Forelimb muscle (tissue), 1 donor: ENCODE measurements at regions not wholly inside any gene's neighbourhood (a gene's known extent, or its start where the extent isn't known, plus 50 kb on each side); places are given as distances from the start of the nearest gene placed in this dataset.

Experiments
- DNase-seq: peaks from one replicate; pipeline ENCODE4 v3.0.0-alpha.2; 2013; ENCODE audit warnings: low read depth

DNA sequence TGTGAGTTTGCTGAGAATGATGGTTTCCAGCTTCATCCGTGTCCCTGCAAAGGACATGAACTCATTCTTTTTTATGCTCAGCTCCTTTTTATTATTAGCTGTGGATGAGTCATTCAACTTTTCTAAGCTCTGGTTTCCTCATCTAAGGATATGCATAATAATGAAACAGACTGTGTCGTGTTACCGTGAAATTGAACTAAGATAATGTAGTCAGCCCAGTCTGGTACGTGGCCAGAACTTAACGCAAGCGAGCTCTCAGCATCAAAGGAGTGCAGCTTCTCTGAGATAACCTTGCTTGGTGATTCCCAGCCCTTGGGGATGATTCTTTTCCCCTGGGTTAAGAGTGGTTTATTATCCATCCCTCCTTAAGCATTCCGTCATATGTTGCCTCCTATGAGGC, 454.3 kb upstream of the EEF2KMT start:
- DNase-seq, result no peak

DNA sequence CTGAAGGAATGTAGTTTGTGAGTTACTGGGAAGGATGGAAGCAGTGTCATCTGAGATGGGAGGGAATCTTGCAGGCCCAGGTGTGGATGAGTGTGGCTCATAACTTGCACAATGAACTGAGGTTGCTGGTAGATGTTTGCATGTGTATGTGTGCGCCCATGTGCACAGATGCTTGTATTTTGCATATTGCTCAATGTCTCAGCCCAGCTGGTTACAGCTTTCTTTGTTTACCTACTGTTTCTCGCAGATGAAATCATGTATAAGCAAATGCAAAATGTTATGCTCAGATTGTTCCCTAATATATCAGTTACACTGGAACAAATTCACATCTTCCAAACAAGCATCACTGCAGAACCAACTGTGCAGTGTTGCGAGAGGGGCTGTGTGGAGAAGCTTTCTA, 452.2 kb upstream of the EEF2KMT start:
- no peak for DNase-seq

- no peak for DNase-seq
Measured at GRCh38 chr16:5541356-5541755, 443.8 kb upstream of the EEF2KMT start.

DNA sequence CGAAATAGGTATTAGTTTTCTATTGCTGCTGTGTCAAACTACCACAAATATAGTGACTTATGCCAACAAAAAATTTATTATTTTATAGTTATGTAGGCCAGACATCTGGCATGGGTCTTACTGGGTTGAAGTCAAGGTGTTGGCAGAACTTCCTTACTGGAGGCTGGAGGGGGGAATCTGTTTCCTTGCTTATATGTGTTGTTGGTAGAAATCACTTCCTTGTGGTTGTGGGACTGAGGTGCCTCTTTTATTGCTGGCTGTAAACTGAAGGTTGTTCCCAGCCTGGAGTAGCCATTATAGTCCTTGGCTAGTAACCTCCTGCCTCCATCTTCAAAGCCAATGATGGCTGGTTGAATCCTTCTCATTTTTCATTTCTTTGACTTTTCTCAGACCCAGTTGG, 439.8 kb upstream of the EEF2KMT start:
- no peak for DNase-seq

- no peak for DNase-seq
Measured at GRCh38 chr16:5533321-5533888, 435.8 kb upstream of the EEF2KMT start.

GRCh38 chr16:5527817-5528216, 430.2 kb upstream of the EEF2KMT start:
- no peak for DNase-seq

GRCh38 chr16:5526826-5527225, 429.2 kb upstream of the EEF2KMT start:
- no peak for DNase-seq

- DNase-seq, result no peak
Measured at GRCh38 chr16:5523829-5524228, 426.2 kb upstream of the EEF2KMT start.

GRCh38 chr16:5516115-5516514, 418.5 kb upstream of the EEF2KMT start:
- no peak for DNase-seq

DNA sequence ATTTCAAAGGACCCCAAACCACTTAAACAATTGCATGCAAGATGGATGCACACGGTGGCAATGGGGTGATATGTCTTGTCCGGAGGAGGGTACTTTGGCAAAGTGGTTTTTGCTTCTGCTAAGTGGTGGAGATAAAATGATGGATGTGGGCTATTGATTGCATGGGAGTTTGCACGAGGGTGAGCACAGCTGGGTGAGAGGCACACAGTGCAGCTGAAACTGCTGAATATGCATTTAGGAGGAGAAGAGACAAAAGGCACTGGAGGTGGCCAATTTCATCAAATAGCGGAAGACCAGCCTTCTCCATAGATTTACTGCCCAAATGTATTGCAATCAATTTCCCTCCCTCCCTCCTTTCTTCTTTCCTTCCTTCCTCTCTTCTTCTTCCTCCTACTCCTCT, 414.4 kb upstream of the EEF2KMT start:
- no peak for DNase-seq

- no peak for DNase-seq
Measured at GRCh38 chr16:5510819-5511370, 413.3 kb upstream of the EEF2KMT start.

DNA sequence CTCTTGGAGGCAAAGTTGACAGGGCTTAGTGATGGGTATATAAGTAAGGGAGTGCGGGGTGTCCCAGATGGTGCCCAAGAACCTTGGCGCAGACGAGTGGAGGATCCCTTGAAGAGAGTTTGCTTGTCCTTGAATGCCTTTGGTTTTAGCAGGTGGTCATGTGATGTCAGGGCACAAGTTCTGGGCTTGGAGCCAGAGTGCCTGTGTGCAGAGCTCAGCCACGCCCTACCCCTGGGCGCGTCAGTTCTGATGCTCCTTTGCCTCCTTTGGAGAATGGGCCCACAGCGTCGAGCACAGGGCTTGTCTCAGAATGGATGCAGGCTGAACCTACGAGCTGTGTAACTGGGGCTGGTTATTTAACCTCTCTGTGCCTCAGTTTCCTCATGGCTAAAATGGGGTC, 412.2 kb upstream of the EEF2KMT start:
- no peak for DNase-seq

GRCh38 chr16:5509336-5509735, 411.7 kb upstream of the EEF2KMT start:
- DNase-seq, result no peak

GRCh38 chr16:5508371-5508770, 410.8 kb upstream of the EEF2KMT start:
- DNase-seq, result no peak

GRCh38 chr16:5506021-5506420, 408.4 kb upstream of the EEF2KMT start:
- no peak for DNase-seq

GRCh38 chr16:5505091-5505887, 407.7 kb upstream of the EEF2KMT start:
- no peak for DNase-seq

- no peak for DNase-seq
Measured at GRCh38 chr16:5504064-5504781, 406.6 kb upstream of the EEF2KMT start.

GRCh38 chr16:5502944-5503343, 405.3 kb upstream of the EEF2KMT start:
- DNase-seq, result no peak

DNA sequence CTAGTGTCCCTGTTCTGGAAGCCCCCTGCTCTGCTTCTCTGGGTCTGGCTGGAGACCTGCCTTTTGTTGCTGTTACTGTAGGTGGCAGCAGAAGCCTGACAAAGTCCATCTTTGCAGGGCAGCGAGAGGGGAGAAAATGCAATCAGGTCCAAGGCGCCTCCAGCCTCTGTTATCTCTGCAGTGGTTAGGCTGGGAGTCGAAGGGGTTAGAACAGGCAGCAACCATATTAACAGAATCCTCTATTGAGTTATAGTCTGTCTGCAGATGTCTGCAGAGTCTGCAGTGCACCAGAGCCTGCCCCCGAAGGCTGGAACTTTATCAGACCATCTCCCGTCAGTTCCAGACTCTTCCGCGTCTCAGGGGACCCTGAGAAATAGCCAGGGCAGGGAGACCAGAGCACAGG, 404.9 kb upstream of the EEF2KMT start:
- peak; percentile 1 for DNase-seq

DNA sequence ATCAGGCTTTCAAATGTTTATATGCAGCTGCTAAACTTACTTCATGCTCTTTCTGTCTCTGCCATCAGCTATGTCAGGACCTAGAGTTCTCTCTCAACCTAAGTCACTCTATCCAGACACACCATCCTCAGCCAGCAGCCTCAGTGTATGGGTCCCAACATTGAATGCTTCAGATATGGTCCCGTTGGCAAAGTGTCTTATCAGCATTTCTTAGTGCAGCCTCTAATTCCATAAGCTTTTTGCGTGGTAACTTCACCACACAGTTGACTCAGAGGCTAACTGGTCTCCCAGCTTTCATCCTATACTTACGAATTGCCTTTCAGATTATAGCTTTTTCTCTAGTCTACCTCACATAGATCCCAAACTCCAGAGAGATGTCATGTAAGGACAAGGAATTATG, 402.9 kb upstream of the EEF2KMT start:
- DNase-seq, result no peak

- DNase-seq, result no peak
Measured at GRCh38 chr16:5498562-5498961, 401.0 kb upstream of the EEF2KMT start.

DNA sequence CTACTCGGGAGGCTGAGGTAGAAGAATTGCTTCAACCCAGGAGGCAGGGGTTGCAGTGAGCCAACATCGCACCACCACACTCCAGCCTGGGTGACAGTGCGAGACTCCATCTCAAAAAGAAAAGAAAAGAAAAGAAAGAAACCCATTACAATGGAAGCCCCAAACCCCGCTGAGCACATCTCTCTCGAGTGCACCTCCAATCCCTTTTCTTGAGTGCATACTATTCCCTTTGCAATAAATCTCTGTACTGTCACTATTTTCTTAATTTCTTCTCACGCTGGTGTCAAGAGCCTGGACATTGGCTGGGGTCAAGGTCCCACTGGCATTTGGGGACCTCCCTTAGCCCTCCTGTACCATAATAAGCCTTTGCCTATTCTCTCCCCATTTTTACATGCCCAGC, 398.4 kb upstream of the EEF2KMT start:
- no peak for DNase-seq

- DNase-seq, result no peak
Measured at GRCh38 chr16:5490499-5490898, 392.9 kb upstream of the EEF2KMT start.
